OCI-LY3 (cell line): ENCODE measurements at regions not wholly inside any gene's neighbourhood (a gene's known extent, or its start where the extent isn't known, plus 50 kb on each side); places are given as distances from the start of the nearest gene placed in this dataset.

ENCODE experiments used
- H2AFZ ChIP-seq: fragments of 200-600, 300-600 bp; shearing (Covaris generic); 2 replicates; pipeline ENCODE4 v1.6.0; 2014; ENCODE audit warnings: antibody characterized with exemption, low read depth, low read length
- H3K27ac ChIP-seq: fragments of 200-600, 300-600 bp; sonication (generic); 2 replicates; pipeline ENCODE4 v1.5.1; 2014; ENCODE audit warnings: mild to moderate bottlenecking, low read length, moderate library complexity, mixed read lengths
- H3K27me3 ChIP-seq: fragments of 200-600, 300-600 bp; sonication (generic); 2 replicates; pipeline ENCODE4 v1.6.1; 2014; ENCODE audit warnings: low read depth, low read length, mixed read lengths
- H3K36me3 ChIP-seq: fragments of 200-600, 300-600 bp; sonication (generic); replicated peaks from 2 replicates; pipeline ENCODE3; 2014; ENCODE audit warnings: low read depth, low read length, mixed read lengths
- H3K4me1 ChIP-seq: fragments of 300-600, 200-600 bp; sonication (generic); 2 replicates; pipeline ENCODE4 v1.6.1; 2014; ENCODE audit warnings: low read length, mixed read lengths
- H3K4me2 ChIP-seq: fragments of 200-600, 300-600 bp; sonication (generic); 2 replicates; pipeline ENCODE4 v1.6.1; 2014; ENCODE audit warnings: low read length, mixed read lengths
- H3K4me3 ChIP-seq: fragments of 300-600, 200-600 bp; sonication (generic); 2 replicates; pipeline ENCODE4 v1.5.1; 2014; ENCODE audit warnings: antibody characterized with exemption, mild to moderate bottlenecking, low read length, moderate library complexity
- H3K79me2 ChIP-seq: fragments of 300-600, 200-600 bp; shearing (Covaris generic); 2 replicates; pipeline ENCODE4 v1.6.1; 2014; ENCODE audit warnings: mild to moderate bottlenecking, low read length, mixed read lengths
- H3K9ac ChIP-seq: fragments of 300-600, 200-600 bp; shearing (Covaris generic); 2 replicates; pipeline ENCODE4 v1.6.0; 2014; ENCODE audit warnings: mild to moderate bottlenecking, low read length, moderate library complexity
- H3K9me3 ChIP-seq: fragments of 200-600, 300-600 bp; shearing (Covaris generic); 2 replicates; pipeline ENCODE4 v1.6.1; 2014; ENCODE audit warnings: low read length, mixed read lengths; ENCODE audit not compliant: insufficient read depth
- H4K20me1 ChIP-seq: fragments of 200-600, 300-600 bp; sonication (generic); 2 replicates; pipeline ENCODE4 v1.6.1; 2016; ENCODE audit warnings: low read length, mixed read lengths; ENCODE audit not compliant: insufficient read depth
- EZH2phosphoT487 ChIP-seq: fragments of 200-600 bp; shearing (Covaris generic); IDR thresholded peaks from 2 replicates; pipeline ENCODE4 v1.6.1; 2018; ENCODE audit warnings: antibody characterized with exemption, mixed run types, low read depth
- TF ChIP-seq, protein P1 (sequence below): fragments of 200-600, 300-600 bp; sonication (generic); IDR thresholded peaks from 2 replicates; pipeline ENCODE4 v1.5.1; 2014; ENCODE audit warnings: antibody characterized with exemption, low read length, low read depth

DNA sequence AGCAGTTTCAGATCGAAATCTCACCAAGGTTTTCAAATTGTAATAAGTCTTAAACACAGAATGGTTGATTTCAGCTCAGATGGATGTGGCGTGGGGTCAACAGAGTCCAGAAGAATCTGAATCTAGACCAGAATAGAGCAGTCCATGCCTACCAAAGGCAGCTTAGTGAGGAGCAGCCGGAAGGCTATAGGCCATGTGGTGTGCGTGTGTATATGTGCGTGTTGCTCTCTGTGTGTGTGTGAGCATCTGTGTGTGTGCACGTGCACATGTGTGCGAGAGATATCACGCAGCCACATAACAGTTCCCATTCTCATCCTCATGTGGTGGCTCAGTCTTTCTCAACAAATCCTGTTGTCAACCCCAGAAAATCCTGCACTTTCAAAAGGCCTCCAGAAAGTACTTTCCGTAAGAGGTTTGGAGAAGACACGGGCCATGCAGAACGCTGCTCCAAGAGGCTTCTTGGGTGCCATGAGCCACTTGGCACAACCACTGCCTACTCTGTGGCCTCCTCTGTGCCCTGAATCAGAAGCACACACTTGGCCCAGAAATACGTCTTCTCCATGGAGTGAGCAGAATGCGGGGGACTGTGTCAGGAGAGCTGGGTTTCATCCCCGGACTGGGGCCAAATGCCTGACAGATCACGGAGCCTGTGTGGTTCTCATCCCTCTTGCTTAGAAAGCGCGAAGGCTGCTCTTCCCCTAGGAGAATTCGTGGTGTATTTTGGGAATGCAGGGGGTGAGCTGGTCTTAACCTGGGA lies 67.3 kb downstream of the ACKR3 start:
- H3K4me1 ChIP-seq, result no peaks in the 10 kb centered on the region
- H3K9me3 ChIP-seq, result no peaks in the 10 kb centered on the region
- no peak overlapping the region for H3K9ac ChIP-seq
- H4K20me1 ChIP-seq, result no peaks in the 10 kb centered on the region
- no peak for TF ChIP-seq EZH2phosphoT487
- TF ChIP-seq, protein P1, sequence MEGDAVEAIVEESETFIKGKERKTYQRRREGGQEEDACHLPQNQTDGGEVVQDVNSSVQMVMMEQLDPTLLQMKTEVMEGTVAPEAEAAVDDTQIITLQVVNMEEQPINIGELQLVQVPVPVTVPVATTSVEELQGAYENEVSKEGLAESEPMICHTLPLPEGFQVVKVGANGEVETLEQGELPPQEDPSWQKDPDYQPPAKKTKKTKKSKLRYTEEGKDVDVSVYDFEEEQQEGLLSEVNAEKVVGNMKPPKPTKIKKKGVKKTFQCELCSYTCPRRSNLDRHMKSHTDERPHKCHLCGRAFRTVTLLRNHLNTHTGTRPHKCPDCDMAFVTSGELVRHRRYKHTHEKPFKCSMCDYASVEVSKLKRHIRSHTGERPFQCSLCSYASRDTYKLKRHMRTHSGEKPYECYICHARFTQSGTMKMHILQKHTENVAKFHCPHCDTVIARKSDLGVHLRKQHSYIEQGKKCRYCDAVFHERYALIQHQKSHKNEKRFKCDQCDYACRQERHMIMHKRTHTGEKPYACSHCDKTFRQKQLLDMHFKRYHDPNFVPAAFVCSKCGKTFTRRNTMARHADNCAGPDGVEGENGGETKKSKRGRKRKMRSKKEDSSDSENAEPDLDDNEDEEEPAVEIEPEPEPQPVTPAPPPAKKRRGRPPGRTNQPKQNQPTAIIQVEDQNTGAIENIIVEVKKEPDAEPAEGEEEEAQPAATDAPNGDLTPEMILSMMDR, result no peak
- H3K79me2 ChIP-seq, result no peaks in the 10 kb centered on the region
- H3K27ac ChIP-seq, result no peak overlapping the region
- no peak overlapping the region for H2AFZ ChIP-seq
- no peaks in the 10 kb centered on the region for H3K36me3 ChIP-seq
- no peaks in the 10 kb centered on the region for H3K27me3 ChIP-seq
- H3K4me2 ChIP-seq, result no peak overlapping the region
- H3K4me3 ChIP-seq, result no peak overlapping the region

DNA sequence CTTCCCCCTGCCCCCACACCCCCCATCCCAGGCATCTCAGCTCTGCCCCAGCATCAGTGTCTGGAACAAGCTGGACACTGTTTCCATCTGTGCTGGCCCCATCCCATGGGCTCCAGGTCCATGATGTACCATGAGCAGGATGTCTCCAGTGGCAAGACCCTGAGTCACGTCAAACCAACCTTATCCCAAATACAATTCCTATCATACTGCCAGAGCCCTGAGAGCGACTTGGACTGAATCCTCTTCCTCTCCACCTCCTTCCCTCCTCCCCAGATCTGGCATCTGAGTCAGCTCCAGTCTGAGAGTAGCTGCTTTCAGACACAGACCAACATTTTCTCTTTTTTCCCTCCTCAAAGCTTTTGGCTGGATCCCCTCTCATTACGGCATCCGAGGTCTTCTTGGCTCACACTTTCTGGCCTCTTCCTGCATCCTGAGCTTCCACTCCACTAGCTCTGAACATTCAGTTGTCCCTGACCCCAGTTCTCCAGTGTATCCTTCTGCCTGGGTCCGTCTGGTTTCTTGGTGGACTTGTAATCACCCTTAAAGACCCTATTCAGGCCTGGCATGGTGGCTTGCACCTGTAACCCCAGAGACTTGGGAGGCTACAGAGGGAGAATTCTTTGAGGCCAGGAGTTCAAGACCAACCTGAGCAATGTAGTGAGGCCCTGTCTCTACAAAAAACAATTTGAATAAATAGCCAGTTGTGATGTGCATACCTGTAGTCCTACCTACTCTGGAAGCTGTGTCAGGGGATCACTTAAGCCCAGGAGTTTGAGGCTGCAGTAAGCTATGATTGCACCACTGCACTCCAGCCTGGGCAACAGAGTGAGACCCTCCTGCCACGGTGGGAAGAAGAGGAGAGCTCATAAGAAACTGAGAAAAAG lies 68.3 kb downstream of the ACKR3 start:
- no peak overlapping the region for H2AFZ ChIP-seq
- no peak for TF ChIP-seq EZH2phosphoT487
- TF ChIP-seq, protein P1, result no peak
- H3K4me3 ChIP-seq, result no peak overlapping the region
- no peaks in the 10 kb centered on the region for H3K36me3 ChIP-seq
- no peaks in the 10 kb centered on the region for H3K27me3 ChIP-seq
- no peak overlapping the region for H3K4me2 ChIP-seq
- H4K20me1 ChIP-seq, result no peaks in the 10 kb centered on the region
- H3K9ac ChIP-seq, result no peak overlapping the region
- no peak overlapping the region for H3K27ac ChIP-seq
- H3K79me2 ChIP-seq, result no peaks in the 10 kb centered on the region
- H3K4me1 ChIP-seq, result no peaks in the 10 kb centered on the region
- H3K9me3 ChIP-seq, result no peaks in the 10 kb centered on the region

DNA sequence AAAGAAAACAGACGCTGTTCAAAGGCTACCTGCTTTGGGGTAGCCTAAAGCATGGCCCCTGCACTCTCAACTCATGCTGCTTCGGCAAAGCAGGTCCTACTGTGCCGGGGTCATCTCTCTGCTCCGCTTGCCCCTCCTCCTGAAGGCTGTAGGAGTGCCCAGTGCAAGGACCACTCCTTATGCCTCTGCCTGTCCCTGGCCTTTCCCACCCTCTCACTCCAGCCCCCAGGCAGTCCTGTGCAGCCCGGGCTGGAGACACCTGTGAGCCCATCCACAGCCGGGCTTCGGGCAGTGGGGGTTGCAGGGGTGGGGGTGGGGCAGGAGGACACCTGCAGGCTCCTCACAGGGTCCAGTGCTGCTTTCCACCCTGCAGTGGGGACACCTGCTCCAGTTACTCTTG lies 69.1 kb downstream of the ACKR3 start:
- Histone ChIP-seq H3K4me1 (no peaks in the 10 kb centered on the region), H3K9ac (no peak overlapping the region), H3K4me2 (no peak overlapping the region), H3K9me3 (no peaks in the 10 kb centered on the region), H3K27me3 (no peaks in the 10 kb centered on the region), H2AFZ (no peak overlapping the region), H4K20me1 (no peaks in the 10 kb centered on the region), H3K36me3 (no peaks in the 10 kb centered on the region), H3K79me2 (no peaks in the 10 kb centered on the region), H3K4me3 (no peak overlapping the region), H3K27ac (no peak overlapping the region)
- TF ChIP-seq, protein P1, result no peak
- no peak for TF ChIP-seq EZH2phosphoT487

DNA sequence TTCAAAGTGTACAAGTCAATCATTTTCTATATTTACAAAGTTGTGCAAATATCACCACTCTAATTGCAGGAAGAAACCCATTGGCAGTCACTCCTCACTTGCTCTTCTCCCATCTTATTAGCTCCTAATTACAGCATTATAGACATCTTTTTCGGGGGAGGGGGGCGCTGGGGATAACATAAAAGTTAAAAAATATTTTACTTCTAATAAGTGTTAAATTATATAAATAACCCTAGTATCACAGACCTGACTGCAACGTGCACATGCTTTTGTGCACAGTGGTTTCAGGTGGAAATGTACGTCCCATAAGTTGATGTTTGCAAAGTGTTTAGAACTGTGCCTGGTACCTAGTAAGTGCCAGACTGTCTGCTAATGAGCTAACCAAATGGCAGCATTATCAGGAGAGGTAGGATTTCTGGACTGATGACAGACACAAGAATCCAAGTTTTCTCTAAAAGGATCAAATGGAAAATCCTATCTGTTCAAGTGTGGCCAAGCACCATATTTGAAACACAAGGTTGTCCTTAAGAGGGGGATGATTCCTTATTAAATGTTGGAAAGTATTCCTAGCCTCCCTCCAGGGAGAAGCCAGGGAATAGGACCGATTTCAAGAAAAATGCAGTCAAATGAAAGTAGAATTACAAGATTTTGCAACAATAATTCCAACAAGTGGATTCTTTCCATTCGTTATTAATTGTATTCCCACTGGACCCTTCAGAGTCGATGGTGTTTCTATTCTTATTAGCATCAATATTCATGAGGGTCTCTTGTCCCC lies 70.0 kb downstream of the ACKR3 start:
- no peak overlapping the region for H3K4me2 ChIP-seq
- no peak overlapping the region for H3K27ac ChIP-seq
- H2AFZ ChIP-seq, result no peak overlapping the region
- no peaks in the 10 kb centered on the region for H3K79me2 ChIP-seq
- H4K20me1 ChIP-seq, result no peaks in the 10 kb centered on the region
- H3K9me3 ChIP-seq, result no peaks in the 10 kb centered on the region
- no peak overlapping the region for H3K4me3 ChIP-seq
- H3K4me1 ChIP-seq, result no peaks in the 10 kb centered on the region
- H3K36me3 ChIP-seq, result no peaks in the 10 kb centered on the region
- H3K27me3 ChIP-seq, result no peaks in the 10 kb centered on the region
- TF ChIP-seq, protein P1, result no peak
- TF ChIP-seq EZH2phosphoT487, result no peak
- H3K9ac ChIP-seq, result no peak overlapping the region
